ENCODE measurements at regions not wholly inside any gene's neighbourhood (a gene's known extent, or its start where the extent isn't known, plus 50 kb on each side); places are given as distances from the start of the nearest gene placed in this dataset.

GRCh38 chr7:41608447-41608846, 94.4 kb downstream of the INHBA start:
- no peaks in the 10 kb centered on the region for H3K9me2 ChIP-seq (ENCODE audit: insufficient read depth, low read length)
- no peaks in the 10 kb centered on the region for H3F3A ChIP-seq (ENCODE audit: insufficient read depth, low read length, poor library complexity, severe bottlenecking)
- no peak overlapping the region for H3K9ac ChIP-seq (ENCODE audit: low read length)
- H3K4me3 ChIP-seq (ENCODE audit: low read length), result no peak overlapping the region
- no peak overlapping the region for H3K4me2 ChIP-seq (ENCODE audit: low read length)
- H3K79me2 ChIP-seq (replicated peaks; ENCODE audit: insufficient read depth, low read length), result no peaks in the 10 kb centered on the region
- no peaks in the 10 kb centered on the region for H4K20me1 ChIP-seq (ENCODE audit: insufficient read depth)
- no peaks in the 10 kb centered on the region for H3K36me3 ChIP-seq (ENCODE audit: insufficient read depth, low read length)
- H3K27ac ChIP-seq (ENCODE audit: low read length), result no peak overlapping the region
- no peaks in the 10 kb centered on the region for H3K9me3 ChIP-seq (ENCODE audit: low read length)
- no peaks in the 10 kb centered on the region for H3K27me3 ChIP-seq (ENCODE audit: insufficient read depth, low read depth, low read length)
- TF ChIP-seq EZH2 (IDR thresholded peaks at IDR 0.05; ENCODE audit: borderline replicate concordance, insufficient read depth, low read length, poor library complexity, severe bottlenecking), result no peak
- no peak for TF ChIP-seq REST (IDR thresholded peaks at IDR 0.05; ENCODE audit: borderline replicate concordance)
- TF ChIP-seq RAD21 (conservative IDR thresholded peaks at IDR 0.05), result no peak
- TF ChIP-seq MXI1 (conservative IDR thresholded peaks at IDR 0.05; ENCODE audit: poor library complexity, severe bottlenecking), result no peak
- TF ChIP-seq CTCF (IDR thresholded peaks at IDR 0.05; ENCODE audit: poor library complexity, severe bottlenecking), result no peak
- TF ChIP-seq EP300 (conservative IDR thresholded peaks at IDR 0.05; ENCODE audit: poor library complexity, severe bottlenecking), result no peak
- TF ChIP-seq TAF1 (IDR thresholded peaks at IDR 0.05; ENCODE audit: low read depth), result no peak
- no peak for TF ChIP-seq SMC3 (conservative IDR thresholded peaks at IDR 0.05; ENCODE audit: poor library complexity)
- no peak for TF ChIP-seq POLR2AphosphoS5 (IDR thresholded peaks at IDR 0.05)
- H2AFZ ChIP-seq (ENCODE audit: low read depth, low read length), result no peak overlapping the region

- no peak overlapping the region for H3K27ac ChIP-seq (ENCODE audit: low read length)
- H3K9ac ChIP-seq (ENCODE audit: low read length), result no peak overlapping the region
- H2AFZ ChIP-seq (ENCODE audit: low read depth, low read length), result no peak overlapping the region
- no peaks in the 10 kb centered on the region for H3K9me2 ChIP-seq (ENCODE audit: insufficient read depth, low read length)
- H3K4me2 ChIP-seq (ENCODE audit: low read length), result no peak overlapping the region
- H3F3A ChIP-seq (ENCODE audit: insufficient read depth, low read length, poor library complexity, severe bottlenecking), result no peaks in the 10 kb centered on the region
- no peaks in the 10 kb centered on the region for H4K20me1 ChIP-seq (ENCODE audit: insufficient read depth)
- TF ChIP-seq POLR2AphosphoS5 (IDR thresholded peaks at IDR 0.05), result no peak
- TF ChIP-seq CTCF (IDR thresholded peaks at IDR 0.05; ENCODE audit: poor library complexity, severe bottlenecking), result no peak
- TF ChIP-seq TAF1 (IDR thresholded peaks at IDR 0.05; ENCODE audit: low read depth), result no peak
- TF ChIP-seq REST (IDR thresholded peaks at IDR 0.05; ENCODE audit: borderline replicate concordance), result no peak
- no peak for TF ChIP-seq MXI1 (conservative IDR thresholded peaks at IDR 0.05; ENCODE audit: poor library complexity, severe bottlenecking)
- TF ChIP-seq EP300 (conservative IDR thresholded peaks at IDR 0.05; ENCODE audit: poor library complexity, severe bottlenecking), result no peak
- TF ChIP-seq SMC3 (conservative IDR thresholded peaks at IDR 0.05; ENCODE audit: poor library complexity), result no peak
- TF ChIP-seq RAD21 (conservative IDR thresholded peaks at IDR 0.05), result no peak
- TF ChIP-seq EZH2 (IDR thresholded peaks at IDR 0.05; ENCODE audit: borderline replicate concordance, insufficient read depth, low read length, poor library complexity, severe bottlenecking), result no peak
- no peaks in the 10 kb centered on the region for H3K79me2 ChIP-seq (replicated peaks; ENCODE audit: insufficient read depth, low read length)
- H3K9me3 ChIP-seq (ENCODE audit: low read length), result no peaks in the 10 kb centered on the region
- H3K36me3 ChIP-seq (ENCODE audit: insufficient read depth, low read length), result no peaks in the 10 kb centered on the region
- no peaks in the 10 kb centered on the region for H3K27me3 ChIP-seq (ENCODE audit: insufficient read depth, low read depth, low read length)
- H3K4me3 ChIP-seq (ENCODE audit: low read length), result no peak overlapping the region
Measured at GRCh38 chr7:41603985-41604384, 98.9 kb downstream of the INHBA start.

Data from neural cell (in vitro differentiated cells).